ENCODE measurements at regions not wholly inside any gene's neighbourhood (a gene's known extent, or its start where the extent isn't known, plus 50 kb on each side); places are given as distances from the start of the nearest gene placed in this dataset.

DNA sequence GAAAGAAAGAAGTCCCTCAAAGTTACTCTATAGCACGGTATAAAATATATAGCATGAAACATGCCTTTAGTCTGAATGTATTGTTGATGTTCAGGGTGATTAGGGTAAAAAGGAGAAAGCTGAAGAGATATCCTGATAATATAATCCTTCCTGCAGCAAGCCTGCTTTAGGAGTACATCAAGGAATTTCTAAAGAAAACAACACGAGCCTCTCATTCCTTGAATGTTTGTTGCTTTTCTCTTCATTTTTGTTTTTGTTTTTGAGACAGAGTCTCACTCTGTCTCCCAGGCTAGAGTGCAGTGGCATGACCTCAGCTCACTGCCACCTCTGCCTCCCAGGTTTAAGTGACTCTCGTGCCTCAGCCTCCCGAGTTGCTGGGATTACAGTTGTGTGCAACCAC is 79.1 kb downstream of the CD164 start:
- no peak overlapping the region for H3K9ac ChIP-seq (ENCODE audit: low read depth in 1 of 2, low read length in 2 of 2)
- H3K4me3 ChIP-seq (ENCODE audit: low read depth in 1 of 2, low read length in 2 of 2), result no peak overlapping the region
- no peaks in the 10 kb centered on the region for H3K36me3 ChIP-seq (ENCODE audit: control insufficient read depth in 1 of 2, insufficient read depth in 2 of 2, low read length in 2 of 2)
- H3K27me3 ChIP-seq (ENCODE audit: control insufficient read depth in 1 of 2, insufficient read depth in 2 of 2, low read length in 2 of 2), result no peaks in the 10 kb centered on the region
- H3K4me1 ChIP-seq (ENCODE audit: control insufficient read depth in 1 of 2, insufficient read depth in 2 of 2, low read length in 2 of 2), result peaks cover 41 to 51% of the 10 kb centered on the region in 2 donors
- no peak overlapping the region for H3K27ac ChIP-seq (ENCODE audit: low read depth, low read length)
- H3K9me3 ChIP-seq (ENCODE audit: control insufficient read depth in 1 of 2, low read length in 2 of 2), result no peaks in the 10 kb centered on the region

DNA sequence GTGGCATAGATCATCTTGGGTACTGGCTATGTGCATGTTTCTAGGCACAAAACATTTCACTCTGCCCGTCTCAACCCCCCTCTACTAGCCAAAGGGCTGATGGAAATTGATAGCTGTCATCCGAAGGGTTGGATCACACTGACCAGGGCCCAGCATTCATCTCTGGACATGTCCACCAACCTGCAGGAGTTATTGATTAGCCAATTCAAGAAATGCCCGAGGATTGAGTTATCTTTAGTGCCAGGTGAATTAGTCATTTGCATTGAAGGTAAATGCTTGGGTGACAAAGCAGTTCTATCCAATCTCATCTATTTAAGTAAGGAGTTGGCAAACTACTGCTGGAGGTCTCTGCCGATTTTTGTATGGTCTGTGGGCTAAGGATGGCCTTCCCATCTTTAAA is 80.1 kb downstream of the CD164 start:
- no peak overlapping the region for H3K9ac ChIP-seq (ENCODE audit: low read depth in 1 of 2, low read length in 2 of 2)
- peaks cover 38 to 51% of the 10 kb centered on the region in 2 donors for H3K4me1 ChIP-seq (ENCODE audit: control insufficient read depth in 1 of 2, insufficient read depth in 2 of 2, low read length in 2 of 2)
- no peaks in the 10 kb centered on the region for H3K9me3 ChIP-seq (ENCODE audit: control insufficient read depth in 1 of 2, low read length in 2 of 2)
- no peak overlapping the region for H3K4me3 ChIP-seq (ENCODE audit: low read depth in 1 of 2, low read length in 2 of 2)
- no peaks in the 10 kb centered on the region for H3K36me3 ChIP-seq (ENCODE audit: control insufficient read depth in 1 of 2, insufficient read depth in 2 of 2, low read length in 2 of 2)
- H3K27me3 ChIP-seq (ENCODE audit: control insufficient read depth in 1 of 2, insufficient read depth in 2 of 2, low read length in 2 of 2), result no peaks in the 10 kb centered on the region
- H3K27ac ChIP-seq (ENCODE audit: low read depth, low read length), result no peak overlapping the region

DNA sequence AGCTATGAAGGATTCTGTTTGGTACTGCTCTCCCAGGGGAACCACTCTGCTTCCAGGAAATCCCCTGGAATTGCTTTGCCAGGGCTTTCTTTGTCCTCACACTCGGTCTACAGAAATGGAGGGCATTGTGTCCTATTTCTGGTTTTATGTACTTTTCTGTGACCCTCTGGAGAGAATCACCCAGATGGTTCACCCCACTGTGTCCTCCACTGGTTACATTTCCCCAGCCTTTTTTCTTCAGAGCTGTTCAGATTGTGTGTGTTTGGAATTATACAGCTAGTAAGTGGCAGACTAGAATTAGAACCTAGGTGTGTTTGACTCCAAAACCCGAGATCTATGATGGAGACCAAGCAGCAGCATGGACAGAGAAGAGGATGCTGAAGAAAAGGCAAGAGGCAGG is 80.8 kb downstream of the CD164 start:
- peaks cover 38 to 48% of the 10 kb centered on the region in 2 donors for H3K4me1 ChIP-seq (ENCODE audit: control insufficient read depth in 1 of 2, insufficient read depth in 2 of 2, low read length in 2 of 2)
- H3K4me3 ChIP-seq (ENCODE audit: low read depth in 1 of 2, low read length in 2 of 2), result no peak overlapping the region
- H3K27me3 ChIP-seq (ENCODE audit: control insufficient read depth in 1 of 2, insufficient read depth in 2 of 2, low read length in 2 of 2), result no peaks in the 10 kb centered on the region
- no peaks in the 10 kb centered on the region for H3K9me3 ChIP-seq (ENCODE audit: control insufficient read depth in 1 of 2, low read length in 2 of 2)
- H3K9ac ChIP-seq (ENCODE audit: low read depth in 1 of 2, low read length in 2 of 2), result no peak overlapping the region
- no peak overlapping the region for H3K27ac ChIP-seq (ENCODE audit: low read depth, low read length)
- no peaks in the 10 kb centered on the region for H3K36me3 ChIP-seq (ENCODE audit: control insufficient read depth in 1 of 2, insufficient read depth in 2 of 2, low read length in 2 of 2)

DNA sequence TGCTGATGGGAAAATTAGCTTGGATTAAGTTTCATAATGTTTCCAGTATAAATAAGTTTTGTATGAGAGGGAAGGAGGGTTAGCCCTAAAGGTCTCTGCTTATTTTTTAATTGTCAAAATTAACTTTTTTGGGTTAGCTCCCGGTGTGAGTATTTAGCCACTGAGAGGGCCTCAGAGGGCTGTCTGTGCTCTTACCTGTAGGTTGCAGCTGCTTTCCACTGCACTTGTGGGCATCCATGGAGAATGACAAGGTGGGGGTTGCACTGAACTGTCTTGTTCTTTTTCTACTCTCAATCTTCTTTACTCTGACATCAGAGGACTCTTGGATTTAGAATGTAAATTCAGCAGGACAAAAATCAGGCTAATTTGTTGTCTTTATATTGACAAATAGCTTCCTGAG is 81.4 kb downstream of the CD164 start:
- H3K27ac ChIP-seq (ENCODE audit: low read depth, low read length), result no peak overlapping the region
- H3K4me3 ChIP-seq (ENCODE audit: low read depth in 1 of 2, low read length in 2 of 2), result no peak overlapping the region

DNA sequence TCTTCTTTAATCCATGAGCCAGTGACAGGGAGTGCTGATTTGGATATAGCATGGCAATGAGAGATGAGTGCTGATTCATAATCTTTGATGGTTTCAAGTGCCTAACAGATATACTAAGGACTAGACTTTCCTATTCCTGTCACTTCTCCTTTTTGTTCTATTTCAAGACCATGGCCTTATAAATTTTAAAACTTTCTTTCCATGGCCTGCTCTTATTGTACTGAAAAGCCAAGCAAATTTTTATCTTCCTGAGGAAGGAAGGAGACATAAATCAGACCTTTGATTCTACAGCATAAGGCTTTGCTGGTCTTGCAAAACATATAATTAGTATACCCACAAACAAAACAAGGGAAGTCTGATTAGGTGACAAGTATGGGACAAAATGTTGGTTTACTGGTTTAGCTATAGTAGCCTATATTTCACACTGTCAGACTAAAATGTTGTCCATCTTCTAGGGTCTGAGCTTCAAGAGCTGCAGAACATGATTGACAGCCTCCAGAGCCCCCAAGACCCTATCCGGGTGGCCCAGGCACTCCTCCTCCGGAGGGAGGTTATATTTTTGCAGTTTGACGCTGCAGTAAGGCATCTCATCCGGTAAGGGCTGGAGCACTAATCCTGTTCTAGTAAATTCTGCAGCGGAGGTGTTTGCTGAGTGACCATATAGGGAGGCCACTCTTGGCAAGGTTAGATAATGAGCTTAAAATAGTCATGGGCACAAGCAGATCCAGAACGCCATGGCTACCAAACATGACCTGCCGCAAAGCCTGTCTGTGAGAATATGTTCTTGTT is 82.3 kb downstream of the CD164 start:
- Histone ChIP-seq H3K9me3 (ENCODE audit: control insufficient read depth in 1 of 2, low read length in 2 of 2) (no peaks in the 10 kb centered on the region), H3K27ac (ENCODE audit: low read depth, low read length) (no peak overlapping the region), H3K36me3 (ENCODE audit: control insufficient read depth in 1 of 2, insufficient read depth in 2 of 2, low read length in 2 of 2) (no peaks in the 10 kb centered on the region), H3K9ac (ENCODE audit: low read depth in 1 of 2, low read length in 2 of 2) (no peak overlapping the region), H3K27me3 (ENCODE audit: control insufficient read depth in 1 of 2, insufficient read depth in 2 of 2, low read length in 2 of 2) (no peaks in the 10 kb centered on the region), H3K4me1 (ENCODE audit: control insufficient read depth in 1 of 2, insufficient read depth in 2 of 2, low read length in 2 of 2) (peaks cover 33 to 41% of the 10 kb centered on the region in 2 donors), H3K4me3 (ENCODE audit: low read depth in 1 of 2, low read length in 2 of 2) (no peak overlapping the region)

More for the DNA sequence above, 81.4 kb downstream of the CD164 start:
- H3K9ac ChIP-seq (ENCODE audit: low read depth in 1 of 2, low read length in 2 of 2), result no peak overlapping the region
- no peaks in the 10 kb centered on the region for H3K9me3 ChIP-seq (ENCODE audit: control insufficient read depth in 1 of 2, low read length in 2 of 2)
- no peaks in the 10 kb centered on the region for H3K27me3 ChIP-seq (ENCODE audit: control insufficient read depth in 1 of 2, insufficient read depth in 2 of 2, low read length in 2 of 2)
- no peaks in the 10 kb centered on the region for H3K36me3 ChIP-seq (ENCODE audit: control insufficient read depth in 1 of 2, insufficient read depth in 2 of 2, low read length in 2 of 2)
- peaks cover 33 to 43% of the 10 kb centered on the region in 2 donors for H3K4me1 ChIP-seq (ENCODE audit: control insufficient read depth in 1 of 2, insufficient read depth in 2 of 2, low read length in 2 of 2)

DNA sequence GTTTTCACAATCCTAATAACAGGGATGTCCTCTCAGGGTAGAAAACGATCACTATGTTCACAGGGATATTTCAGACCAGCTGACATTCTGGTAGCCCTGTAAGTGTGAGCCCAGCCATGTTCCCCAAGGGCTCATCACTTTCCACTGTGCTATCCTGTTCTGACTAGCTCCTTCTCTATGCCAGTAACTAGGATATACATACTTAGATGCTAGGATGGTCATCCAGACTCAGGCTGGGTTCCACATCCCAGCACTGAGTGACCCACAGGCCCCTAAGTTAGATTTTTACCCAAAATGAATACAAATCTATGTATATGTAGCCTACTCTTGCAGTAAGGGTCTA is 83.0 kb downstream of the CD164 start:
- Histone ChIP-seq H3K4me3 (ENCODE audit: low read depth in 1 of 2, low read length in 2 of 2) (no peak overlapping the region), H3K27ac (ENCODE audit: low read depth, low read length) (no peak overlapping the region), H3K36me3 (ENCODE audit: control insufficient read depth in 1 of 2, insufficient read depth in 2 of 2, low read length in 2 of 2) (no peaks in the 10 kb centered on the region), H3K9ac (ENCODE audit: low read depth in 1 of 2, low read length in 2 of 2) (no peak overlapping the region), H3K27me3 (ENCODE audit: control insufficient read depth in 1 of 2, insufficient read depth in 2 of 2, low read length in 2 of 2) (no peaks in the 10 kb centered on the region), H3K9me3 (ENCODE audit: control insufficient read depth in 1 of 2, low read length in 2 of 2) (no peaks in the 10 kb centered on the region), H3K4me1 (ENCODE audit: control insufficient read depth in 1 of 2, insufficient read depth in 2 of 2, low read length in 2 of 2) (peaks cover 28 to 39% of the 10 kb centered on the region in 2 donors)

DNA sequence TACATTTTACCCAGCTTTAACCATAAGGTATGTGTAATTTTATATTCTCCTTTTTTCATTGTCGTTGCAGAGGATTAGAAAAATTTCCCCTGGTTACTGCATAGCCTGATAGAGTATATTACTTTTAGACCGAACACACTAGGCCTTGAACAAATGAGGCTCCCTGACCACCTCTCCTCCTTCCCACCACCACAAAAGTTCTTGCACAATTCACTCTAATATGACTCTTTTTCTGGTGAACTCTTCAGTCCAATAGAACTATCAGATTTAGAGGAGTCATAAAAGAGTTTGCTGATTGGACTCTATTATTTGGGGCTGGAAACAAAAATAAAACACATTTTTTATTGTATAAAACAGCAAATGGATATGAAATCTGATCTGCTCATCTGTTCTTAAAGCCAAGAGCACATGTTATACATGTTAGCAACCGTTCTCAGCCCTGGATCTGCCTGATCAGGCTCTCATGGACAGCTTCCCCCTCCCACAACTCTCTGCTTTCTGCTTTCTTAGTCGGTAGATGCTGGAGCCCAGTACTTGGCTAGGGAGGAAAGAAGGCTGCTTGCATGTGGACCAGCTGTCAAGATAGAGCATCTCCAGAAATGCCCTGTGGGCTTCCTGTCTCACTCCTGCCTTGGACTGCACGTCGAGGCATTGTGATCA is 83.5 kb downstream of the CD164 start:
- Histone ChIP-seq H3K36me3 (ENCODE audit: control insufficient read depth in 1 of 2, insufficient read depth in 2 of 2, low read length in 2 of 2) (no peaks in the 10 kb centered on the region), H3K27me3 (ENCODE audit: control insufficient read depth in 1 of 2, insufficient read depth in 2 of 2, low read length in 2 of 2) (no peaks in the 10 kb centered on the region), H3K4me1 (ENCODE audit: control insufficient read depth in 1 of 2, insufficient read depth in 2 of 2, low read length in 2 of 2) (peaks cover 28 to 34% of the 10 kb centered on the region in 2 donors), H3K9ac (ENCODE audit: low read depth in 1 of 2, low read length in 2 of 2) (no peak overlapping the region), H3K4me3 (ENCODE audit: low read depth in 1 of 2, low read length in 2 of 2) (no peak overlapping the region), H3K27ac (ENCODE audit: low read depth, low read length) (no peak overlapping the region), H3K9me3 (ENCODE audit: control insufficient read depth in 1 of 2, low read length in 2 of 2) (no peaks in the 10 kb centered on the region)

DNA sequence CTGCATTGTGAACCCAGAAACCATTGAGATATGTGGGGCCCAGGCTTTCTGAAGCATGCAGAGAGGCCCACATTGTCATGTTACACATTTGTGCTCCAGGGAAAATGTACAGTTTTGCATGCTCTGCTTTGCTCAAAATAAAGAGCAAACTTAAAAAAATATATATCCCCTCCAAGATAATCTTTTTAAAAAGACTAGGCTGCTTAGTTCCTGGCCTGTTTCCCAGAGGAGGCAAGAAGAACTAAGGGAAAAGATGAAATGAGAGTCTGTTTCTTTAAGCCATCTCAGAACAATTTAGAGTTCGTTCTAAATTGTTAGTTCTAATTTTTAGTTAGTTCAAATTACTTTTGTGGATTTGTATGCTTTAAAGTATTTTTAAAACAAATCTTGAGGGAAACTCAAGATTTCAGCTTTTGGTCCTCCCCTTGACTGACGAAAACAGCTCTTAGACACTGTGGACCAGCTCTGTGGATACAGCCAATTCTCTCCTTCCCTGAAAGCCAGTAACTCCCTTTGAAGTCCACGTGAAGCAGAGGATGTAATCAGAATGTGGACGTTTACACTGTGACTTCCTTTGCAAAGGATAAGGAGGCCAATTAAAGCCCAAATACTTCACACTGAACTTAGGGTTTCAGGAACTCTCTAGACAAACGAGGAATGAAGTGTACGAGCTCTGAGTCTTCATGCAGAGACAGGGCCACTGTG is 84.7 kb downstream of the CD164 start:
- H3K9ac ChIP-seq (ENCODE audit: low read depth in 1 of 2, low read length in 2 of 2), result no peak overlapping the region
- no peak overlapping the region for H3K4me3 ChIP-seq (ENCODE audit: low read depth in 1 of 2, low read length in 2 of 2)
- no peak overlapping the region for H3K27ac ChIP-seq (ENCODE audit: low read depth, low read length)
- no peaks in the 10 kb centered on the region for H3K27me3 ChIP-seq (ENCODE audit: control insufficient read depth in 1 of 2, insufficient read depth in 2 of 2, low read length in 2 of 2)
- H3K9me3 ChIP-seq (ENCODE audit: control insufficient read depth in 1 of 2, low read length in 2 of 2), result no peaks in the 10 kb centered on the region
- no peaks in the 10 kb centered on the region for H3K36me3 ChIP-seq (ENCODE audit: control insufficient read depth in 1 of 2, insufficient read depth in 2 of 2, low read length in 2 of 2)
- H3K4me1 ChIP-seq (ENCODE audit: control insufficient read depth in 1 of 2, insufficient read depth in 2 of 2, low read length in 2 of 2), result peaks cover 25 to 33% of the 10 kb centered on the region in 2 donors

DNA sequence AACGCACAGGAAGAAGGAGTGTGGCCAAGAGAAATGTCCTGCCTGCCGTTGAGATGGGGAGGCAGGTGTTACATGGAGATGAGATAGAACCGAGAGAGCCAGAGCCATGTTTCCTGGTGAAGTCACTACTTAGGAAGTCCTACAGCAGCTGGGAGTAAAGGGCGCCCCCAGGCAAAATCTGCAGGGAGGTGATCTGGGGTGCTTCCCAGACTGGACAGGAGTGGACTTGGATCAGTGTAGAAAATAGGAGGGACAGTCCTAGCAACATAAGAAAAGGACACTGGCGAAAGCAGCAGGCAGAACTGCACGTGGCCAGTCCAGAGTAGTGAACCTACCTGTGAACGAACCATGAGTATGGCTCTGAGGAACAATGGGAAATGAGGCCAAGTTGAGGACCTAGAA is 85.3 kb downstream of the CD164 start:
- Histone ChIP-seq H3K4me1 (ENCODE audit: control insufficient read depth in 1 of 2, insufficient read depth in 2 of 2, low read length in 2 of 2) (peaks cover 25 to 35% of the 10 kb centered on the region in 2 donors), H3K9me3 (ENCODE audit: control insufficient read depth in 1 of 2, low read length in 2 of 2) (no peaks in the 10 kb centered on the region), H3K36me3 (ENCODE audit: control insufficient read depth in 1 of 2, insufficient read depth in 2 of 2, low read length in 2 of 2) (no peaks in the 10 kb centered on the region), H3K27me3 (ENCODE audit: control insufficient read depth in 1 of 2, insufficient read depth in 2 of 2, low read length in 2 of 2) (no peaks in the 10 kb centered on the region), H3K27ac (ENCODE audit: low read depth, low read length) (no peak overlapping the region), H3K4me3 (ENCODE audit: low read depth in 1 of 2, low read length in 2 of 2) (no peak overlapping the region), H3K9ac (ENCODE audit: low read depth in 1 of 2, low read length in 2 of 2) (no peak overlapping the region)

DNA sequence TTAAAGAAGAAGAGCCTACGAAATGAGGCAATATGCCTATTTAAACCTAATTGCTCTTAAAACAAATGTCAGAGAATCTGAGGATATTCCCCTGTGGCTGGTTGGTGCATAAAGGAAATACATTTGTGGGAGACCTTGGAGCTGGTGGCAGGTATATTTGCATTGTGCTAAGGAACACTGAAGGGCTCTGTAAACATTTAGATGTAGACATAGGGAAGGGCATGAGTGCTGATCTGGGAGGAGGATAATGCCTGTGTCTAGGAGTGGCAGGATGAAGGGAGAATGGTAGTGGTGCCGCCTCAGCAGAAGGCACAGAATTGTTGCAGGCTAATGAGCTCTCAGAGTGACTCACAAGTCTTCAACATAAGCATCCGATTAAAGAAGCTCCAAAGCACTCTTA is 85.8 kb downstream of the CD164 start:
- Histone ChIP-seq H3K9ac (ENCODE audit: low read depth in 1 of 2, low read length in 2 of 2) (no peak overlapping the region), H3K27me3 (ENCODE audit: control insufficient read depth in 1 of 2, insufficient read depth in 2 of 2, low read length in 2 of 2) (no peaks in the 10 kb centered on the region), H3K4me3 (ENCODE audit: low read depth in 1 of 2, low read length in 2 of 2) (no peak overlapping the region), H3K9me3 (ENCODE audit: control insufficient read depth in 1 of 2, low read length in 2 of 2) (no peaks in the 10 kb centered on the region), H3K36me3 (ENCODE audit: control insufficient read depth in 1 of 2, insufficient read depth in 2 of 2, low read length in 2 of 2) (no peaks in the 10 kb centered on the region), H3K4me1 (ENCODE audit: control insufficient read depth in 1 of 2, insufficient read depth in 2 of 2, low read length in 2 of 2) (peaks cover 28 to 41% of the 10 kb centered on the region in 2 donors), H3K27ac (ENCODE audit: low read depth, low read length) (no peak overlapping the region)
